CD4-positive, alpha-beta T cell treated with Interleukin-1 beta for 1 hour (primary cell): ENCODE measurements at regions not wholly inside any gene's neighbourhood (a gene's known extent, or its start where the extent isn't known, plus 50 kb on each side); places are given as distances from the start of the nearest gene placed in this dataset.
A peak's percentile ranks its signal among the peaks of the same experiment; 100 is the strongest.

Experiments
- DNase-seq, 2 donors: peaks; one replicate each; pipeline ENCODE4 v3.0.0-alpha.2; 2020 to 2022

DNA sequence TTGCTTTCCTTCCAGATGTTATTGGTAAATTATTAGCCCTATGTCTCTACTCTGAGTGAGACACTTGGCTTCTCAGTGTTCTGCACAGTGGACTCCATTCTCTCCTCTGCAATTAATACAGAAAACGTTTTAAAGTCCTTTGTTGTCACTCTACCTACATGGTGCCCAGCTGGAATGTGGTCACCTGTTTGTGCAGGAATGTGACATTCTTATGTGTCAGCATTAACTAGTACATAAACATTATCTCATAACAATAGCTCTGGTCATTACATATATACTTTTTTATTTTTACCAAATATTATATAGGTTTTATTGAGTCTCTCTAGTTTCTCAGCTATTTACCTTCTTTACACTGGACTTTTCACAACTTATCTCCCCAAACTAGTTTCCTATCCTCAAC, 147.0 kb upstream of the KCNMB2 start:
- no peak for DNase-seq

DNA sequence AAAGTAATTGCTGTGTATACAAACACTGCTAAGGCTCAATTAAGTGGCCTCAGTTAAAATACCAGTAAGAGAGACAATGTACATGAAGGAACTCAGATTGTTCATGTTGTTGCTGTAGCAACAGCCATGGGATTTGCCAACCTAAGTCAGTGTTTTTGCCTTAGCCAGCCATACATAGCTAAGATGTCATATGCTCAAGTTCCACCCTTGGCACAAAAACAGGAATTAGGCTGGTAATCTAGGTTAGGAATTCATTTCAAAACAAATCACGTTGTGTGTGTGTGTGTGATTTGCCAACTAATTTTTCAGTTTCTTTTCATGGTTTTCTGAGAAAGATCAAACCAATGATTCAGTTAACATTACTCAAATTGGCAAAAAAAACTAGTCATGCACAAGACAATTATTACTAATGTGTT, 143.7 kb upstream of the KCNMB2 start:
- DNase-seq, result no peak

GRCh38 chr3:178393146-178393545, 143.1 kb upstream of the KCNMB2 start:
- no peak for DNase-seq

DNA sequence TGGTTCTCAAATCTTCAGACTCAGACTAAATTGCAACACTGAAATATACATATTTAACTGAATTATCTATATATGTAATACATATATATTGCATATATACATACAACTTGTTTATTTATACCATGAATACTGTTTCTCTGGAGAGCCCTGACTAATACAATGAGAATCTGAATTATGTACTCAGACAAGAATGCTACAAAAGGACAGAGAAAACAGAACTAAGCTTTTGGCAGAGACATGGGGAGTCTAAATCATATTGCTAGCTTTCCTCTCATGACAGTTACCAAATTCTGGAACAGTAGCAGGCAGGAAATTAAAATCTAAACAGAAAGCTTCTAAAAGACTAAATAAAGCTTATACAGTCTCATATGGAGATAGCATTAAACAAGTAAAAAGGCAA, 142.4 kb upstream of the KCNMB2 start:
- DNase-seq, result no peak

GRCh38 chr3:178396318-178396717, 139.9 kb upstream of the KCNMB2 start:
- no peak for DNase-seq

- no peak for DNase-seq
Measured at GRCh38 chr3:178397202-178397601, 139.0 kb upstream of the KCNMB2 start.

GRCh38 chr3:178397836-178398235, 138.4 kb upstream of the KCNMB2 start:
- no peak for DNase-seq

GRCh38 chr3:178404961-178405360, 131.3 kb upstream of the KCNMB2 start:
- DNase-seq, result no peak

GRCh38 chr3:178405531-178405930, 130.7 kb upstream of the KCNMB2 start:
- no peak for DNase-seq

- no peak for DNase-seq
Measured at GRCh38 chr3:178406206-178406605, 130.0 kb upstream of the KCNMB2 start.

DNA sequence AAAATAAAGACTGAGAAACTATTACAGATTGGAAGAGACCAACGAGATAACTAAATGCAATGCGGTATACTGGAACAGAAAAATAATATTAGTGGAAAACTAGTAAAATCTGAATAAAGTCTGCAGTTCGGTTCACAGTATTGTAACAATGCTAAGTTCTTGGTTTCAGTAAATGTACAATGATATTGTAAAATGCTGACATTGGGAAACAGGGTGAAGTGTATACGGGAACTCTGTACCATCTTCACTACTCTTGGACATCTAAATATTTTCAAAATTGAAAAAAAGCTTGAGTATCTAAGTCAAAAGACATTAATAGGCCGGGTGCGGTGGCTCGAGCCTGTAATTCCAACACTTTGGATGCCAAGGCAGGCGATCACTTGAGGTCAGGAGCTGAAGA, 120.9 kb upstream of the KCNMB2 start:
- no peak for DNase-seq

DNA sequence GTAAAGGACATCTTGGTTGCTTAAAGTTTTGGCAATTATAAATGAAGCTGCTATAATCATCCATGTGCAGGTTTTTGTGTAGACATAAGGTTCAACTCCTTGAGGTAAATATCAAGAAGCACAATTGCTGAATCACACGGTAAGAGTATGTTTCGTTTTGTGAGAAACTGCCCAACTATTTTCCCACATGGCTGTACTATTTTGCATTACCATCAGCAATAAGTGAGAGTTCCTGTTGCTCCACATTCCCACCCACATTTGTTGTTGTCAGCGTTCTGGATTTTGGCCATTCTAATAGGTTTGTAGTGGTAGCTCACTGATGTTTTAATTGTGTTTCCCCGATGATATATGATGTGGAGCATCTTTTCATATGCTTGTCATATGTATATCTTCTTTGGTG, 118.5 kb upstream of the KCNMB2 start:
- no peak for DNase-seq

- DNase-seq, result no peak
Measured at GRCh38 chr3:178419071-178419470, 117.2 kb upstream of the KCNMB2 start.

DNA sequence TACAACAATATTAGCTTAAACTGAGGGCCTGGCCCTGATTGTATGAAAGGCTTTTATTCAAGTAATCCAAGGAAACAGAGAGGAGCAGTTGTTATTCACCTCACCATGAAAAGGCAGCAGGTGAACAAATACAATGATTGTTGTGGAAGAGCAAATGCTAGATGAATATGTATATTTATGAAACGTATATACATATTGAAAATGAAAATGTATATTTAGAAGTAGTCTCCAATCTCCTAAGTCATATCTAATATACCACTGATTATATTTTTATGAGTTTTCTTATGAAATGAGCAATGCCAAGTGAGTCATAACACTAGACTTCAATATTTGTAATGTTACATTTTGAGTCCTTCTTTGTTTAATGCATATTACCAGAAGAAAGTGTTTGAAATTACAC, 116.2 kb upstream of the KCNMB2 start:
- no peak for DNase-seq

- DNase-seq, result no peak
Measured at GRCh38 chr3:178421069-178421468, 115.2 kb upstream of the KCNMB2 start.

DNA sequence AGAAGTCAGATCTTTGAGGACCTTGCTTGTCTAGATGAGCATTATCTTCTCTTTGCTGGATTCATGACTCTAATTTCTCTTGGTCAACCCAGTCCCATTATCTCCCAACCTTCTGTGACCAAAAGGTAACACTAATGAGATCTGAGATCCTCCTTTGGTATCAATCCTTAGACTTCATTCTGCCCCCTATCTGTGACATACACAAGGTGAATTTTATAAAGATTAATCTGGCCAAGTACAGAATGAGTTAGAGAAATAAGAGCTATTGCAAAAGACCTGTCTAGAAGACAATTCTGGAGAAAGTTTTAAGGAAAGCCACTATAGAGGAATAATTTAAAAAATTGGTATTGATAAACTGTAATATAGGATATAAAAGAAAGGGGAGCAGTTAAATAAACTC, 113.8 kb upstream of the KCNMB2 start:
- DNase-seq, result no peak

- DNase-seq, result no peak
Measured at GRCh38 chr3:178428037-178428436, 108.2 kb upstream of the KCNMB2 start.

GRCh38 chr3:178434206-178434805, 101.9 kb upstream of the KCNMB2 start:
- DNase-seq, result no peak

- DNase-seq, result no peak
Measured at GRCh38 chr3:178435575-178435974, 100.7 kb upstream of the KCNMB2 start.

DNA sequence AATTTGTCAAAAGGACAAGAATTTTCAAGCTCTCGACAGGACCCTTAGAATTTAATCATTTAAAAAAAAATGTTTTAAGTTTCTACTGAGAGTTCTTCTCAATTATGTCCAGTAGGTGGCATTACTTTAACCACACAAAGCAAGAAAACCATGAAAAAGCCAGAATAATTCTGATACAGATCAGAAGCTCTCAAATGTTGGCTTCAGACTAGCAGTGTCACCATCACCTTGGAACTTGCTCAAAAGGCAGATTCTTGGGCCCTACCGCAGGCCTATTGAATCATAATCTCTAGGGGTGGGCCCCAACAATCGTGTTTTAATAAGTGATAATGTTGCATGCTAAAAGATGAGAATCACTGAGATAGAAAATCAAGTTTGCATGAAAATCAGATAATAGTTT, 99.5 kb upstream of the KCNMB2 start:
- peak in 1 of 2 donors; percentile 8 for DNase-seq

- no peak for DNase-seq
Measured at GRCh38 chr3:178437236-178437635, 99.0 kb upstream of the KCNMB2 start.

DNA sequence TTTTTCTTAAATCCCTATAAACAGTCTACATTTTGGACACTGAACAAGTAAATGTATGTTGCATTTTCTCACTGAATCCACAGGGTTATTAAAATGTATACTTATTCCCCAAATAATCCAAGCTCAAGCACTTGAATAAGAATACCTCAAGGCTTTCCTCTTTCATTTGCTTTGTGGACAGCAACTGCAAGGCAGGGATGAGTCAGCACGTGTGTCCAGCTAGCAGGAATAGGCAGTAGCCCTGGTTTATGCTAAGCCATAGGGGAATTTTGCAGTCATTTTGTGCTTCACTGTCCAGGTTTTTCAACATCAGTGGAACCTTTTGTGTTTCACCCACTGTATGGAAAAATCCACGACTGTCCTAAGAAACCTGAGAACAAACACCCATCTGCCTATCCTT, 96.7 kb upstream of the KCNMB2 start:
- DNase-seq, result no peak

DNA sequence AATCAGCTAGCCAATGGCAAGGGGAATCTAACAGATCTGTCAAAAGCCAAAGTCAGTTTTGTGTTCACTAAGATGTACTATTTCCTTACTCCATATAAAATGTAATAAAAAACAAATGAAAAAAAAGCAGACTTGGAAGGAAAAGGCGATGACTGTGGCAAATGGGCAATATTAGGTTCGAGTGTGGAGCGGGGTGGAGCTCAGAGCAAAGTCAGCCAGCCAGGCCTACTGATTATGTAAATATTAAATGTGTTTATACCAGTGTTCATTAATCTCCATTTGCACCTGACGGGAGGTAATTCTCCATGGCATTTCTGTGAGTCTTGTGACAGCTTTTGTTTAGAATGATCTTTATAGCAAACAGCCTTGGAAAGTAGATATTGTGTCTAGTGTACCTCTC, 96.2 kb upstream of the KCNMB2 start:
- DNase-seq, result no peak

- no peak for DNase-seq
Measured at GRCh38 chr3:178443634-178444033, 92.6 kb upstream of the KCNMB2 start.

- DNase-seq, result no peak
Measured at GRCh38 chr3:178445139-178445538, 91.1 kb upstream of the KCNMB2 start.

DNA sequence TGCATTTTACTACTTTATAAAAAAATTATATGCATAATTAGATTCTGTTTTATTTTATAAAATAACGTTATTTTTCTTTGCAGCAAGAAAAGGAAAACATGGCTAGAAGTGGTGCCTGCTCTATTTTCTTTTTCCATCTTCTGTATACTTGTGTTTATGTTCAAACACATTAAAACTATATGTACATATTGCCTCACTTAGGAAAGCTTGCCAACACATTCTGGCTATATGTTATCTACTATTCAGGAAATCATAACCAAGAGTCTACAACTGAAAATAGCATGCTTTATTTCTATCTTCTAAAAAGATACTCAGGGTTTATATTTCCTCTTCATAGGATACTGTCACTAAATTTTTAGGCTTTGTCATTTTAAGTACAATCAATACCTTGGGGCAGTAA, 90.2 kb upstream of the KCNMB2 start:
- DNase-seq, result no peak
